Ovary (tissue), 3 donors: ENCODE measurements at regions not wholly inside any gene's neighbourhood (a gene's known extent, or its start where the extent isn't known, plus 50 kb on each side); places are given as distances from the start of the nearest gene placed in this dataset.

Experiments
- CTCF ChIP-seq, 3 donors: fragments of 450-650 bp in 2 of 3; fragments of 200-600 bp in 1 of 3; IDR thresholded peaks; one replicate each; pipeline versions ENCODE4 v1.5.1 to v1.8.0; 2016 to 2022; ENCODE audit warnings: antibody characterized with exemption in 3 of 3, mild to moderate bottlenecking in 1 of 3
- EP300 ChIP-seq: sonication (generic); formaldehyde crosslinking; IDR thresholded peaks from one replicate; pipeline ENCODE4 v1.6.1; 2017; ENCODE audit warnings: antibody characterized with exemption
- donor health status: DM: no; HTN: no; CAD: no.

DNA sequence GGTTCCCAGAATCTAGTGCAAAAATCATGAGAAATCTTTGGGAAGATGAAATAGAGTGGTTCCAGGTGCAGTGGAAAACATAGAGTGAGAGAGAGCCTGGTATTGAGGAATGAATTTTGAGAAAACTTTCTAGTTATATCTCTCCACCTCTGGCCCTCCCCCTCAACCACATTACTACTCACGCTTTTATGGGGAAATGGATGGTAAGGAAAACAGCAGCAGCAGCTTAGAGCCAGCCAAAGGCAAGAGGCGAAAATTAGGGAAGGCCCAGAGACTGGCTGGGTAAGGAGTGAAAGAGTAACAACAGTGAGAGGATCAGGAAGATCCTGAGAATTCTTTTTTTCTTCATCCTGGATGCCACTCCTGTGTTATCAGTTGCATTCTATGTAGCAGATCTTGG lies 187.9 kb upstream of the ECI2 start:
- TF ChIP-seq CTCF (IDR thresholded peaks at IDR 0.05) (no peak), EP300 (no peak)
